Suprapubic skin (tissue), 4 donors: ENCODE measurements at regions not wholly inside any gene's neighbourhood (a gene's known extent, or its start where the extent isn't known, plus 50 kb on each side); places are given as distances from the start of the nearest gene placed in this dataset.

Experiments
- CTCF ChIP-seq, 2 donors: fragments of 200-600 bp in 1 of 2; fragments of 450-650 bp in 1 of 2; sonication (generic) in 1 of 2; IDR thresholded peaks; one replicate each; pipeline ENCODE4 v1.5.1; 2016 to 2019; ENCODE audit warnings: antibody characterized with exemption in 2 of 2, mild to moderate bottlenecking in 1 of 2, moderate library complexity in 1 of 2
- EP300 ChIP-seq: sonication (generic); formaldehyde crosslinking; IDR thresholded peaks from one replicate; pipeline ENCODE4 v1.6.1; 2017; ENCODE audit warnings: antibody characterized with exemption
- POLR2AphosphoS5 ChIP-seq, 3 donors: sonication (generic); formaldehyde crosslinking; IDR thresholded peaks; one replicate each; pipeline ENCODE4 v1.6.1; 2017; ENCODE audit warnings: antibody characterized with exemption in 3 of 3

GRCh38 chr20:23291575-23292240 lies 58.9 kb upstream of the NXT1 start:
- TF ChIP-seq CTCF (IDR thresholded peaks at IDR 0.05) (no peak), POLR2AphosphoS5 (IDR thresholded peaks at IDR 0.05) (no peak), EP300 (no peak)
